HK-2 (cell line): ENCODE measurements at regions not wholly inside any gene's neighbourhood (a gene's known extent, or its start where the extent isn't known, plus 50 kb on each side); places are given as distances from the start of the nearest gene placed in this dataset.

Source experiments
- DNase-seq: peaks from one replicate; pipeline ENCODE4 v3.0.0-alpha.2; 2018; ENCODE audit not compliant: unreplicated experiment

- DNase-seq: no peak
These were observed 587.4 kb upstream of the MDFIC2 start for GRCh38 chr3:70899816-70900215.

DNA sequence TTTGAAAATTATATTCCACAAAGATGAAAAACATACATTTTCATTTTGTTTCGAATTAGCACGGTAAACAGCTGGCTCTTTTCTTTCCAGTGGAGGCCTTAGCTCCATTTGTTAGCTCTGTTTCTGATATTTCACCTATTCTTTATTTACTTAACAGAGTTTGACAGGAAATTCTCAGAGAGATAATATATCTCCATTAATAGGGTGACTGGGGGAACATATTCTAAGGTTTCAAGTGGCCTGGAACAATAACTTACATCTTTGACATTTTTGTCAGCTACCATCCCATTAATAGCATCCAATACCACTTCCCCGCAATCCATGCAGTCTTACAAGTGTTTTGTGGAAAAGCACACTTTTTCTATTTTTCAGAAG lies 577.6 kb upstream of the MDFIC2 start:
- no peak for DNase-seq

GRCh38 chr3:70889162-70890019 lies 577.0 kb upstream of the MDFIC2 start:
- no peak for DNase-seq

GRCh38 chr3:70885636-70886035 lies 573.2 kb upstream of the MDFIC2 start:
- DNase-seq: no peak

- DNase-seq: no peak
These were observed 569.7 kb upstream of the MDFIC2 start for GRCh38 chr3:70882104-70882503.

- no peak for DNase-seq
These were observed 568.0 kb upstream of the MDFIC2 start for GRCh38 chr3:70880421-70880820.

DNA sequence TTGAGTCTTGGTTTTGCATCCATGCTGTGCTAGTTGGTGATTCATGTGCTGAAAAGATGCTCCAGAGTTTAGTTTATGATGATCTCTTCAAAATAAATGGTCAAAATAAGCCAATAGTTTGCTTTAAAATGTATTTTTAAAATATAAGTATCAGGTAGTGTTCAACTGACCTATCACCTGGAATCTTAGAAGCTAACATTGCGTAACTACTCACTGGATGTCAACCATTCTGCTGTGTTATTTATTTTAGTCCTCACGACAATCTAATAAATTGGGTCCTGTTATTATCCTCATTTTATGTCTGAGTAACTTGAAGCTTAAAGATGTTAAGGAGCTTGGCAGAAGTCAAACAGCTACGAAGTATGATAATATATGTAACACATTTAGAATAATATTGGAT lies 563.7 kb upstream of the MDFIC2 start:
- DNase-seq: no peak

DNA sequence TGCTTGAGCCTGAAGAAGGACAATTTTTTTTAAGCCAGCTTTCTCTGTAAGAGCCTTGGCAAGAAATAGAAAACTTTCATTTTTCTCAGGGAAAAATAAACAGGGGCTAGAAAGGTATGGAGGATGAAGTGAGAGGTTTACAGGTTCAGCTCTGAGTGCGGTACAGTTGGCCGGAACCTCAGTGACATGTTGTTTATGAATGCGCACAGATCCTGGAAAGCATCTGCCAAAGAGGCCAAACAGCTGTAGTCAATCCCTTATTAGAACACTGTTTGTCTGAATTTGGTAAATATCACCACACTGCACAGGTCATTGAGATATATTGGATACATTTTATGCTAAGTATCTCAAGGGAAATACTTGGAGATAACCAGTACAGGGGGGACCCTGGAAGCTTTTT lies 561.8 kb upstream of the MDFIC2 start:
- no peak for DNase-seq

DNA sequence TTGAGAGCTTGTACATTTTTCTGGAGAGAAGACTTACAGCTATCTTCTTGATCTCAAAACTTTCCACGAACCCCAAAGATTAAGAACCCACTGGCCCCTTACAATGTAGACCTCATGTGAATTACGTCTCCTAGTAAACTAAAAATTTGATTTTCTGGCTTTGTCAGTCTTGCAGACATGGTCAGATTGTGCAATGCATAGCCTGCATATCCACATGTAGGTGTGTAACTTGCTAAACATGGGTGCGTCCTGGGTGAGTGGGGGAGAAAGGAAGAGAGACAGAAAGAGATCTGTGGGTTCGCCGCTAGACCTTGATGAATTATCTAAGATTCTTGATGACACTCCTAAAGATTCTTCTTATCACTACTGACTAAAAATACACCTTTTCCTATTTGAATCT lies 561.2 kb upstream of the MDFIC2 start:
- no peak for DNase-seq

GRCh38 chr3:70871909-70872656 lies 559.6 kb upstream of the MDFIC2 start:
- DNase-seq: no peak

DNA sequence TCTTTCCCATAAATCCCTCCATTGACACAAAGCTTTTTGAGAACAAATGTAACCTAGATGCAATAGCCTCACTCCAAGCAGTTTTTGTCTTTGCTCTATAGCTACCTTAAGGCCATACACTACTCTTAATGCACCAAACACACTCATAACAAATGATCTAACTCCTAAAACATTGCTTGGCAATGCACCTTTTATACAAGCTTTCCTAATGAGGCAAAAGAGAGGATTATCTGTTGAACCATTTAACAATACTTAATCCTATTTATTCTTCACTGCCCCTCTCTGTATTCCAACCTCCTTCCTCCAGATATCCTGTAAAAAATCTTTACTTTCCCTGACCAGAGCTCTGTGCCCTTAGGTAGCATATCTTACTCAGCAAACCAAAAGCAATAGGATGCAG lies 558.1 kb upstream of the MDFIC2 start:
- no peak for DNase-seq

GRCh38 chr3:70868561-70868960 lies 556.1 kb upstream of the MDFIC2 start:
- DNase-seq: no peak

DNA sequence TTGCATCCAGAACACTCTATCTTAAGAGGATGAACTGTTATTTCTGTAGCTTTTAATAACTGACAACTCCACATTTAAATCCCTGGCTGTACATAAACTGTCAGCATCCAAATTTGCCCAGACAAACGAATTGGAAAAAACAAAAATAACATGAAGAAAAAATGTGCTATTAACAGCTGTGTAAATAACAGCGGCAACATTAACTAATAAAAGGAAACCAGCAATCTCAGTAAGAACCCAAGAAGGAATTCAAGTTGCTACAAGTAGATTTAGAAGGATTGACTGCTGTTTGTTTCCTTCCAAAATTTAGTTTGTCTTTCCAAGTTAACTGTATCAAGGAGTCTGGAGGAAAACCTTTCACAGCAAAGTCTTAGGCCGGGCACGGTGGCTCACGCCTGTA lies 550.6 kb upstream of the MDFIC2 start:
- DNase-seq: no peak

DNA sequence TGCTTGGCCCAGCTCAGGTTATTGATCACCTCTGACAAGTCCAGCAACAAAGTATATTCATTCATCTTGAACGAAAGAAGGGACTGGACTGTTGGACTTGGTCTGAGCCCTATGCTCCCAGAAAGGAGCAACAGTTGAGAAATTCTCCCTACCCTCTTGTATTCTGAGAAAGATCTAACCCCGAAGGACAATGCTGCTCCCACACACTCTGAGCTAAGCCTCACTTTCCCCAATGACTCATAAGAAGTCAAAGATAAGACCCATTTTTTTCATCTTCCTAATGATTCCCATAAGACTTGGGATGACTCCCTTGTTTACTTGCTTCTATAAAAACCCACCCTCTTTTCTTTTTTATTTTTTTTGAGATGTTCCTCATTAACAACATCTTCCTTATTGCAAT lies 549.4 kb upstream of the MDFIC2 start:
- no peak for DNase-seq

GRCh38 chr3:70861234-70861633 lies 548.8 kb upstream of the MDFIC2 start:
- DNase-seq: no peak

GRCh38 chr3:70857916-70858315 lies 545.5 kb upstream of the MDFIC2 start:
- no peak for DNase-seq

GRCh38 chr3:70856414-70857162 lies 544.1 kb upstream of the MDFIC2 start:
- DNase-seq: no peak

DNA sequence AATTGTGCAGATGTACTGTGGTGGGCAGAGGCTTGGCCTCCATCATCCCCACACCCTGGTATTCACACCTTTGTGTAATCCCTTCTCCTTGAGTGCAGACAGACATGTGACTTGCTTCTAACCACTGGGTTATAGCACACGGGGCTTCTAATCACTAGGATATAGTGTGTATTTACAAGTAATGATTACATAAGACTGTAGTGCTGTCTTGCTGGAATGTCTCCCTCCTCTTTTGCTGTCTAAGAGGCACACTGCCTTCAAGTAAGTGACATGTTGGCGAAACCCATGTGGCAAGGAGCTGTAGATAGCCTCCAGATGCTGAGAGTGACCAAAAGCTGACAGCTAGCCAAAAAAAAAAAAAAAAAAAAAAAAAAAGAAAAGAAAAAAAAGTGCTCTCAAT lies 542.7 kb upstream of the MDFIC2 start:
- no peak for DNase-seq

- no peak for DNase-seq
These were observed 541.7 kb upstream of the MDFIC2 start for GRCh38 chr3:70854108-70854507.

DNA sequence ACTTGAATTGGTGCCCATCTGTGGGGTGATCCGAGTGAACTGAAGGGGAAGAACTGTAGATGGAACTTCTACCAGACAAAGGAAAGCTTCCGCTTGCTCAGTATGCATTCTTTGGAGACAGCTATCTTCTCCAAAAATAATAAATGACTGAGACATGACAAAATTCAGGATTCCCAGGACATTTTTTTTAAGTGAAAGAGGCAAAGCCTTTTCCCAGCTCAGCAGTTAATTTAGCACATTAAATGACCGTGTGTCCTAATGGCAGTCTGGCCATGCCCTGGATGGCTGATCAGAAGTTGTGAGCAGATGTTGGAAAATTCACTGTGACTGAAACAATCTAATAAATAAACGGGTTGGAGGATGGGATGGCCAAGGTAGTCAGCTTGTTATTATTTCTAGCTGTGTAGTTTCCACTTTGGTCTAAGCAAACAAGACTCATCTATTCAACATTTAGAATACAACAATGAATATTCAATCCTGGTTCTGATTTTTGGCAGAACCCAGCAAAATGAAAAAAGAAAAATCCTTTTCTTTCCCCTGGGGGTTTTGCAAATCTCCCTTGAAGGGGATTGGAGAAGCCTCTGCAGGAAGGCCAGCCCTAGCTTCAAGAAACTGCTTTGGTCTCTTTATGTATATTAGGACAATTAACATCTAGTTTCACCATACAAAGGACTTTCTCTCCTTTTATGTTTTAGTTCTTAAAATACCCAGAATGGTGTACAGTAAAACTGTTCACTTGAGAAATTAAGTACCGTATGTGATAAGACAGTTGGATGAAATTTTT lies 540.9 kb upstream of the MDFIC2 start:
- no peak for DNase-seq

GRCh38 chr3:70849911-70850699 lies 537.7 kb upstream of the MDFIC2 start:
- peak; percentile 0 for DNase-seq
